Endothelial cell of hepatic sinusoid (primary cell): ENCODE measurements at regions not wholly inside any gene's neighbourhood (a gene's known extent, or its start where the extent isn't known, plus 50 kb on each side); places are given as distances from the start of the nearest gene placed in this dataset.

Experiments used
- in situ Hi-C: cut with HindIII; loops from 2 replicates; pipeline ENCODE4 v1.10.0; 2017; ENCODE audit warnings: low sequenced_read_pairs

DNA sequence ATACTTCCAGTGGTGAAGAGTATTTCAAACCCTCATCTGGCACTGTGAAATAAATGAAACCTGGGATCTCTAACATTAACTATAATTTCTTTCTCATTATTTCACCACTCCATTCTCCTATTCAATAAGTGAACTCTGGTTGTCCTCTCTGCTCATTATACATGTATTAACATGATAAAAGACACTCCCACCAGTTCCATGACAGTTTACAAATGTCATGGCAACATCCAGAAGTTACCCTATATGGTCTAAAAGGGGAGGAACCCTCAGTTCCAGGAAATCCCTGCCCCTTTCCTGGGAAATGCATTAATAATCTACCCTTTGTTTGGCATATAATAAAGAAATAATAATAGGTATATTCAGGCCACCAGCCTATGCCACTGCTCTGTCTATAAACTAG is 62.7 kb upstream of the BRINP3 start:
- in situ Hi-C loops: no loop called here

DNA sequence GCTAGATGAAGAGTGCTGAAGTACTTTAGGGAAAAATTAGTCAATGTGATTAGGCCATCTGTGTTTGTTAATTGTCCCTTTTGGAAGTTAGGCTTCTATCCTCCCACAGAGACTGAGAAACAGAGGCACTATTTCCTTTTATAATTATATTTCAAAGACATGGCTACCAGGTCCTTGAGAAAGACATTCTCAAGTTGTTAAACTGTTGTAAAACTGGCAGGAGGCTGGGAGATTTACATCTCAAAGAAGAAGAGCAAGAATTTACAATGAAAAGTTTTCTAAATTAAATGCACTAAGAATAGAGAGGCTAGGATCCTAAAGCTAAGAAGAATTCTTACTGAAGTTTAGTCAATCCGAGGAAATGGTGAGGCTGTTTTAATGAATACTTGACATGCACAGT is 74.0 kb upstream of the BRINP3 start:
- in situ Hi-C loops: no loop called here

DNA sequence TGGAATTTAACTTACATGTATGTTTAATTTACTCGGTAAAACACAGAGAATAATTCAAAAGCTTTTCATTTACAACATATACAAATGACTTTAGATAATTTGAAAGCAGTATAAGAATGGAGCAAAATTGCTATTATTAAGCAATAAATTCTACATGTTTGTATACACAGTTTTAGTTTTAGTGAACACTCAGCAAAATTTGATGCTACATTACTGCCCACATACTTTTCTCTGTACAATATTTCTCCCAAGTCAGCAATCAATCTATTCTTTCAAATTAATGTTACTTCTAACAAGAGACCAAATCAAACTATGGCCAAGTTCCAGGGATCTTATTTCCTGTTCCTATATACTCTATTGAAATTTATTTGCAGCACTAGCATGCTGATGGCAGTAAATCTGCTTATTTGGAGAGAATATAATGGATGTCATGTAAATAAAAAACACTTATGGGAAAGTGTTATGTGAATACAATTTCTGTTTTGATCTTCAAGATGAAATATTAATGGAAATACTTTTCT is 82.6 kb upstream of the BRINP3 start:
- in situ Hi-C loops: no loop called here

DNA sequence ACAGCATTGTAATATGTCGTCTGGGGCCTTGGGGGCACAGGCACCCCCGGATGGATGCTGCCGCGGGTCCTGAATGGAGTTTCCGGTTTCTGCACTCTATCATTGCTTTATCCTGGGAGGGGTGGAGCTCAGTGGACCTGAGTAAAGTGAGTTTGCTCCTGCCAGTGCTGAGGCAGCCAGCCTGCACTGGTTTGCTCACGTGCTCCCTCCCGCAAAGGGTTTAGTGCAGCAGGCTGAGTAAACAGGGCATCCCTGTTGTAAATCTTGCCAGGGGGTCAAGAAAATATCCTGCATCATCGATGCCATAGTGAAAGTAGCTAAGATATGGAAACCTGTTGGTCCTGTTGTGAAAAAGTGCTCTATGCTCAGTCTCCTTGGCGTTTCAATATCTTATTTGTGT is 85.6 kb upstream of the BRINP3 start:
- in situ Hi-C loops: no loop called here

DNA sequence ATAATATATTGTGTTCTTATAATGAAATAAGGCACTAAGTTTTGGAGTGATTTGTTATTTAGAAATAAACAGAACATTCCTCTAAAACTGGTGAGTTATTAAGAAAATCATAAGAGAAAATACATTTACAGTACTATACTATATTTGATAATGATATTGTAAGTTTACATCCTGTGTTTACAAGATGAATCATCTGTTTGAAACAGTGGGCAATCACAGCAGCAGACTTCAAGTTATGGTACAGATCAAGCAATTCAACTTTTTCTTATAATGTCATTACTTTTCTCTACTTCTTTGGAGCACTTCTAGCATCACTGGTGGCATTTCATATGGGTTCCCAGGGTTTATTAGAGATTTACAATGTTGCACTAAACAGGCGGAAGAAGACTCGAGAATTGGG is 86.5 kb upstream of the BRINP3 start:
- in situ Hi-C loops: no loop called here

DNA sequence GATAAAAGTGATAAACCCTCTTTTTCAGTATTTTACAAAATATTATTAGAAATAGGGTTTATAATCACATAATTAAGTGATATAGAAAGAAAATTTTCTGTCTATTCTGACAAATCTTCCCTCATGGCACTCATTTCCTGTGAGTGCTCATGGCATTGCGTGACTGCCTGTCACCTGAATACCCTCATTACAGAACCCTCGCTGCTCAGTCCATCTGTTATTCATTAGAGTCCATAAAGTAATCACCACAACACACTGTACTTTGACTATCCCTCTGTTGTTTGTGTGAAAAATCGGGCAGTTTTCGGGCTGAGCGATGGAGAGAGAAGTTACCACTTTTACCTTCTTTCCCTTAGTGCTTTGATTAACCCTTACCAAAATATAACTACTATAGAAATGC is 100.4 kb upstream of the BRINP3 start:
- in situ Hi-C loops: no loop called here

DNA sequence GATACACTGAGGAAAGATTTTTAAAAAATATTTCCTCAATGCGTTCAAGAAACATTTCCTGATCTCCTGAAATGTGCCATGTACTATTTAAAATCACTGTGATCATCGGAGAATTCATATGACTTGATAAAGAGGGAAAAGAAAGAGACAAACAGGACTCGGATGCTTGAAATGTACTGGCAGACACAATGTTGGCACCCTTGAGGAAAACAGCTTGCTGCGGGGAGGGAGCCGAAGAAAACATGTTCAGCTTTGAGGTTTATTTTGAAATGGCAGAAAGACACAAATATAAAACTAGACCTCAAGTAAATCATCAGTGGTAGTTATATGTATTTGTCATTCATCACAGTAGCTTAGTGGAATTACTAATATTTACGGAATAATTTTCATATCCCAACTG is 100.9 kb upstream of the BRINP3 start:
- in situ Hi-C loops: no loop called here

DNA sequence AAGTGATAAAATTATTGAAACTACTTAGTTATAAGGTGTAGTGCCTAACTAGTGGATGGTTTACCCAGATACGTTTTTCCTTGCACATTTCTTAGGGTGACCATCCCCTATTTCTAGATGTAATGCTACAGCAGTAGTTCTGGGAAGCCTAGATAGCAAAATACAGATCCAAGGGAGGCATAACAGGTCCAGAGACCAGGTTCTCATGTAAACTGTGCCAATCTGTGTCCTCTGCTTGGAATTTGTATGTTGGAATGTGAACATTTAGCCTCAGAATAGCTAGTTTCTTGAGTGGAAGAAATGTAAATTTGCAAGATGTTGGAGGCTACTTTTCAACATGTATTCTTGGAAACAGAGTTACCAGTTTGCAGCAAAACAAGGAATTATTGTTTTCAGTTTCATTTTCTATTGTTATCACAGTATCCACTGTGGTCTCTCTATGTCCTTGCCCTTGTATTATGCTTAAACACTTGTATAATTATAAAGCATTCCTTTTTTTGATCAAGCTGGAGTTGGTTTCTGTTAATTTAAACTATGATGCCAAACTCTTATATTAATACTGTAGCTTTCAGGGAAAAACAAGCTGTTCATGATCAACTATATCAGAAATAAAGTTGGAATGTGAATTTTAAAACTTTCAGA is 102.0 kb upstream of the BRINP3 start:
- in situ Hi-C loops: no loop called here

DNA sequence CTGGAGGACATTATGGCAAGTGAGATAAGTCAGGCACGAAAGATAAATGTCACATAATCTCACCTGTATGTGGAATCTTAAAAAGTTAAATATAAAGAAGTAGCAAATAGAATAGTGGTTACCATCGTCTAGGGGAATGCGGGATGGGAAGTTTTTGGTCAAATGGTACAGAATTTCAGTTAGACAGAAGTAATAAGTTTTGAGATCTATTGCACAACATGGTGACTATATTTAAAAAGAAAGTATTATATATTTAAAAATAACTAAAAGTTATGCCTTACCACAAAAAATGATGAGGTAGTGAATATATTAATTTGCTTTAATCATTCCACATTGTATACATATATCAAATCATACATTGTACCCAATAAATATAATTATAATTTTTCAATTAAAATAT is 106.2 kb upstream of the BRINP3 start:
- in situ Hi-C loops: no loop called here

DNA sequence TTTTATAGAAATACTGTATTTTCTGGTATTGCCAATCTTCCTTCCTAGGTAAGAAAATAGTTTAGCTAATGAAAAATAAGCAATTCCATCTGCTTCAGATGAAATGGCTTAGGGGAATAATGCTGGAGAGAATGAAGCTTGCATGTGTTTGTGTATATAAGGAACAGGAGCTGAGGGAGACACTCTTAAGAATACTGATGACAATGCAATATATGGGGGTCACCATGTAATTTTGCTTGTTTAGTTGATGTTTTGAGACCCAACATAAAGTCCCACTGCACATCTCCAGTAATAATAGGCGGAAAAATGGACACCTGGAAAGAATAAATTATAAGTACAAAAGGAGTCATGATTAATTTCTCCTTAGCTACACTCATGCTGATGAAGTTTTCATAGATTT is 110.8 kb upstream of the BRINP3 start:
- in situ Hi-C loops: no loop called here

DNA sequence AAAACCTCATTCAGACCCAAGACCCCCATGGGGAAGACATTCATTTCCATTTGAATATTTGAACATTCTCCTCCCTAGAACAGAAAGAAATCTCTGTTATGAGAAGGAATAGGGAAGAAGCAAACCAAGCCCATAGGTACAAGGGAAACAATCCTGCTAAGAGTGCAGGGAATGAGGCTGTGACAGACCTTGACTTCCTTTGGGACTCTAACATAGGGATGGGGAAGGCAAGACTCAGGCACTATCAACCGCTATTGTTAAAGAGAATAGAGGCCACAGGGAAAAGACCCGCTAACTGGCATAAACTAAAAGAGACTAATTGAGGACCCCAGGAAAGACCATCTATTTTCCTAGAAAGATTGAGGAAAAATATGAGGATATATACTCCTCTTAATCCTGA is 117.8 kb upstream of the BRINP3 start:
- in situ Hi-C loops: no loop called here

DNA sequence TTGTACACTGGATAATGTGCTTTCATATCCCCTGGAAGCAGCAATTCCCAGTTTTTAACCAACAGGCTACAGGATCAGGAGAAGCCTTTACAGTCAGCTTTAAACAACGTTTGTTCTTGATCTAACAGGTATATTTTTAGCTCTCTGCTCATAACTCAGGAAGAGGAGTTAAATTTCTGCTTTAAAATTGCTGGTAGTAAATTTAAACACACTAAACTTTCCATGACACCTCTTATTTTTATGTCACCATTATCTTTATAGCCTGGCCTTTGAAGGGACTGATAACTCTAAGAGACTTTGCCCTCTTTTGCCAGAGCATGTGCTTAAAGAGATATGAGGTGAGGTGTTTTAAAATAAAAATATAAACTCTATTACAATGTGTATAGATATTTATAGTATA is 119.6 kb upstream of the BRINP3 start:
- in situ Hi-C loops: no loop called here

DNA sequence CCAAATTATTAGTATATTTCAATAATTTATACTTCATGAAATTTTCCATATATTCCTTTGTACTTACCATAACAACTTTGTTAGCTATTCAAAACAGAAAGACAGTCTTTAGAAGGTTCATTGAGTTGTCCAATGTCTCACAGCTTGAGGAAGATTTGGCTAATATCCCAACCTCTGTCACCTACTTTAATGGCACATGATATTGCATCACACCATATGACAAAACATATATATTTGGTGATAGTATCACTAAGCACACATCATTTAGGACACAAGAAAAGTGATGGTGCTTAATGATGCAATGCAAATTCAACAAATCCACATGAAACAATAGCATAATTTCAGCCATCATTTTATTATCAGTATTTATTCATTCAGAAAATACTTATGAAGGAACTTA is 122.0 kb upstream of the BRINP3 start:
- in situ Hi-C loops: no loop called here

DNA sequence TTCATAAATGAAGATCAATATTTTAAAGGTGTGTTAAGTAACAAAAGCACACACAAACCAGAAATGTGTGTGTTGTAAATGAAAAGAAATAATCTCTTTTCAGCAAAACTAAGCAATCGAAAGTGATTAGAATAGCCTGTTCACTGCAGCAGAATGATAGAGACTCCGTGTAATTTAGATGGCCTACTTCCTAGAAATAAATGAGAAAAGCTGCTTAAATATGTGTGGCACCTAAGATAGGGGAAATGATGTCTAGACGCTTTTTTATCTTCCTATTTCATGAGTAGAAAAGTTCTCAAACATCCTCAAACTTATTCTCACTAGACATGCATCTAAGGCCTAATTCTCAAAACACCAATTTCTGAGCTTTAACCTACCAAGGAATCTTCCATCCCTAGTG is 124.7 kb upstream of the BRINP3 start:
- in situ Hi-C loops: no loop called here

DNA sequence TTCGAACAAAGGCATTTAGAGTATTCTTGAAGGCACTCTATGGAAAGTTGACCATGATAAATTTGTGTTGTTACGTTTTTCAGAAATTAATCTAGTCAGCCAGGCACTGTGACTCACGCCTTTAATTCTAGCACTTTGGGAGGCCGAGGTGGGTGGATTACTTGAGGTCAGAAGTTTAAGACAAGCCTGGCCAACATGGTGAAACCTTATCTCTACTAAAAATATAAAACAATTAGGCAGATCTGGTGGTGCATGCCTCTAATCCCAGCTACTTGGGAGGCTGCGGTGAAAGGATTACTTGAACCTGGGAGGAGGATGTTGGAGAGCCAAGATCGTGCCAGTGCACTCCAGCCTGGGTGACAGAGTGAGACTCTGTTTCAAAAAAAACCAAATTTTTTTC is 130.6 kb upstream of the BRINP3 start:
- in situ Hi-C loops: no loop called here

DNA sequence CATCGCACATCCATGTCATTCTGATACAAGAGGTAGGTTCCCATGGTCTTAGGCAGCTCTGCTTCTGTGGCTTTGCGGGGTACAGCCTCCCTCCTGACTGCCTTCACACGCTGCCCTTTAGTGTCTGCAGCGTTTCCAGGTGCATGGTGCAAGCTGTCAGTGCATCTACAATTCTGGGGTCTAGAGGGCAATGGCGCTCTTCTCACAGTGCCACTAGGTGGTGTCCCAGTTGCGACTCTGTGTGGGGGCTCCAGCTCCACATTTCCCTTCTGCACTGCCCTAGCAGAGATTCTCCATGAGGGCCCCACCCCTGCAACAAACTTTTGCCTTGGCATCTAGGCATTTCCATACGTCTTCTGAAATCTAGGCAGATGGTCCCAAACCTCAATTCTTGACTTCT is 138.2 kb upstream of the BRINP3 start:
- in situ Hi-C loops: no loop called here

DNA sequence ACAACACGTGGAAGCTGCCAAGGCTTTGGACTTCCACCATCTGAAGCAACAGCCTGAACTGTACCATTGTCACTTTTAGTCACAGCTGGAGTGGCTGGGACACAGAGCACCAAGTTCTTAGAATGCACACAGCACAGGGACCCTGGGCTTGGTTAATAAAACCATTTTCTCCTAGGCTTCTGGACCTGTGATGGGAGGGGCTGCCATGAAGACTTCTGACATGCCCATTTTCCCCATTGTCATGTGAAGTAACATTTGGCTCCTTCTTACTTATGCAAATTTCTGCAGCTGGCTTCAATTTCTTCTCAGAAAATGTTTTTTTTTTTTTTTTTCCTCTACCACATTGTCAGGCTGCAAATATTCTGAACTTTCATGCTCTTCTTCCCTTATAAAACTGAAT is 138.6 kb upstream of the BRINP3 start:
- in situ Hi-C loops: no loop called here

DNA sequence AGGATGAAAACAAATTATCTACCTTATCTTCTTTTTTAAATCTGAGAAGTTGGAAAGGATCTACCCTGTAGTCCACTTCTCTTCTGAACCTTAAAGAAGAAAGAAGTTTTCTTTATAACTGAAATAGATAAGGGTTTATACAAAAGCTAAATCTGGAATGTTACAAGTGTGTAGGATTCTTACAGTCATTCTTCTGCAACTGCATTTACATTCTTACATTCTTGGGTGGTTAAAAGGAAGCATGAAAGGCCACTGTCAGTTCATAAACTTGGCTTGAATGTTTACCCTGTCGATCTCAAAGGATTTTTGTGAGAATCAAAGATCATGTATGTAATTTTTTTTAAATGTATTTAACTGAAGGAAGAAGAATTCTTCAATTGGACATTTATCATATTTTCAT is 142.1 kb upstream of the BRINP3 start:
- in situ Hi-C loops: no loop called here

DNA sequence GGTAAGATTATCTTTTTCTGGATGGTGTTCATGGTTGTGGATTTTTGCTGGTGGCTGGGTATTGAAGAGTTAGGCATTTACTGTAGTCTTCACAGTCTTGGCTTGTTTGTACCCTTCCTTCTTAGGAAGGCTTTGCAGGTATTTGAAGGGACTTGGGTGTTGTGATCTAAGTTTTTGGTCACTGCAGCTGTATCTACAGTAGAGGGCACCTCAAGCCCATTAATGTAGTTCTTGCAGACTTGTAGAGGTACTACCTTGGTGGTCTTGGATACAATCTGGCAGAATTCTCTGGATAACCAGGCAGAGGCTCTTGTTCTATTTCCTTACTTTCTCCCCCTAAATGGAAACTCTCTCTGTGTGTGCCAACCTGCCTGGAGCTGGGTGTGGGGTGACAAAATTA is 155.8 kb upstream of the BRINP3 start:
- in situ Hi-C loops: no loop called here

DNA sequence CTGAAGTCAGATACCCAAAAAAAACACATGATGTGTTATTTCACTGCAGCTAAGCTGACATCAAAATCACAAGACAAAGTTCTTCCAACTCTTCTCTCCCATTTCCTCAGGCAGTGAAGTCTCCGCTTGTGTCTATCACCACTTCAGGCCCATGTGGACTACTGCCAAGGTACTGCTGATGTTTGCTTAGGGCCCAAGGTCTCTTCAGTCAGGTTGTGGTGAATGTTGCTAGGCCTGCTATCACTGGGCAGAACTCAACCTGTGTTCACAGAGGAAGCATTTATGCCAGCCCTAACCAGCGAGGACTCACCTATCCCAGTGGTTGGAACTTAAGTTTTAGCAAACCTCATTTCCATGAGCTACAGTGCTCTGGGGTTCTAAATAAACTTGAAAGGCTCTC is 156.5 kb upstream of the BRINP3 start:
- in situ Hi-C loops: no loop called here

DNA sequence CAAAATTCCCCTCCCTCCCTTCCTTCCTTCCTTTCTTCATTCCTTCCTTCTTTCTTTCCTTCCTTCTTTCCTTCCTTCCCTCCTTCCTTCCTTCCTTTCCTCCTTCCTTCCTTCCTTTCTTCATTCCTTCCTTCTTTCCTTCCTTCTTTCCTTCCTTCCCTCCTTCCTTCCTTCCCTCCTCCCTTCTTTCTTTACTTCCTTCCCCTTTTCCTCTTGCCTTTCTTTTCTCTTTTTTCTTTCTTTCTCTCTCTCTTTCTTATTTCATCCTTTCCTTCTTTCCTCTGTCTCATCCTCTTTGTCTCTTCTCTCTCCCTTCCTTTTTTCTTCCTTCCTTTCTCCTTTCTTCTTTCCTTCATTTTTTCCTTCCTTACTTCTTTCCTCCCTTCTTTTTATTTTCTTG is 171.9 kb upstream of the BRINP3 start:
- in situ Hi-C loops: no loop called here

DNA sequence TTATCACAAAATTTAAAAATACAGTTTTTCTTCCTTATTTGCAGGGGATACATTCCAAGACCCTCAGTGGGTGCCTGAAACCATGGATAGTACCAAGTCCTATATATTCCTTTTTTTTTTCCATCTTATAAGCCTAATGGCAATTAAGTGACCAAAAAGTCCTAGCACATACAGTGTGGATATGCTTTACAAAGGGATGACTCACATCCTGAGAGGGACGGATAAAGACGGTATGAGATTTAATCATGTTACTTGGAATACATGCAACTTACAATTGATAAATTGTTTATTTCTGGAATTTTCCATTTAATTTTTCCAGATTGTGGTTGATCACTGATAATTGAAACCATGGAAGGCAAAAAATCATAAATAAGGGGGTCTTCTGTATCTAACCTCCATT is 181.2 kb upstream of the BRINP3 start:
- in situ Hi-C loops: no loop called here

DNA sequence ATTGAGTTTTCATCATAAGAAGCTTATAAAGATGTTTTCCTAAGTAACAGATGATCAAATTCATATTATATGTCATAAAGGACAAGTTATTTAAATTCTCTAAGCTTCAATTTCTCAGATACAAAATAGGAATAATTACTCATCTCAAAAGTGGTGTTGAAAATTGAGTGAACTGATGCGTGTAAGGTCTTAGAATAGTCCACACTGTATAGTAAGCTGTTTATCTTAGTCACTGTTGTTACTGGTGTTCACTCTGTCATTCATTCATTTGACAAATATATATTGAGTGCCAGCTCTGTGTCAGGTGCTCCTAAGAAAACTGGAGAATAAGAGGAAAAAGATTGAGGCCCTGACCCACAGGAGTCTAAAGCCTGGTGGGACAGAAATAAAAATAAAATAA is 186.3 kb upstream of the BRINP3 start:
- in situ Hi-C loops: no loop called here
